Pancreas (tissue), 10 donors: ENCODE measurements at regions not wholly inside any gene's neighbourhood (a gene's known extent, or its start where the extent isn't known, plus 50 kb on each side); places are given as distances from the start of the nearest gene placed in this dataset.

ENCODE experiments used
- ATAC-seq, 4 donors: fragments of 200-7000 bp; cut with Tn5 transposase; one replicate each; pipeline versions ENCODE4 v1.8.0 to v1.9.1; 2020; ENCODE audit warnings: mild to moderate bottlenecking in 4 of 4, moderate library complexity in 4 of 4
- DNase-seq, 6 donors: peaks; one replicate each; pipeline ENCODE4 v3.0.0-alpha.2; 2020
- FAIRE-seq: peaks from 2 replicates; lab custom pipeline; 2012; peaks lifted over from hg19 to GRCh38; lab: Jason Lieb, UNC
- H3K27ac ChIP-seq, 4 donors: fragments of 200-600 bp; sonication (generic); 1 replicate in 3 of 4; 2 replicates in 1 of 4; pipeline versions ENCODE4 v1.5.0 to v1.8.0; 2020
- H3K27me3 ChIP-seq, 4 donors: fragments of 200-600 bp; one replicate each; pipeline ENCODE4 v1.8.0; 2021
- H3K36me3 ChIP-seq, 3 donors: fragments of 200-600 bp; sonication (generic) in 1 of 3; one replicate each; pipeline versions ENCODE4 v1.5.0 to v1.8.0; 2020 to 2021
- H3K4me1 ChIP-seq, 3 donors: fragments of 200-600 bp; one replicate each; pipeline ENCODE4 v1.8.0; 2021
- H3K4me3 ChIP-seq, 4 donors: fragments of 200-600 bp; sonication (generic) in 2 of 4; one replicate each; pipeline versions ENCODE4 v1.5.0 to v1.8.0; 2020 to 2021
- H3K9me3 ChIP-seq, 4 donors: fragments of 200-600 bp; one replicate each; pipeline ENCODE4 v1.8.0; 2021
- WGBS, 2 donors: extraction: QIAGEN DNeasy Blood & Tissue Kit; methylation state at CpG; one replicate each; pipeline ENCODE4 v1.1.7; 2013; 5-methylcytosine and 5-hydroxymethylcytosine counted together
- intact Hi-C, 3 donors: fragments of 100-400 bp; cut with DNase I; formaldehyde crosslinking; loops; one replicate each; pipeline versions ENCODE4 v1.11.1 to v1.14.2; 2022
- TF ChIP-seq, protein P1 (sequence below), 4 donors: fragments of 200-600 bp; sonication (generic) in 3 of 4; IDR thresholded peaks; one replicate each; pipeline versions ENCODE4 v1.5.0 to v1.8.0; 2021; ENCODE audit warnings: antibody characterized with exemption in 4 of 4
- donor health status: healthy with polysubstance abuse.
- donor health status: DM: no; HTN: no; CAD: no; lungs with moderate emphysema.
- donor health status: DM: no; HTN: no; CAD: no.
- donor health status: control.
- donor health status: control.
- donor health status: Bipolar disorder and iron deficiency.
- donor health status: DM: yes; HTN: yes; CAD: no.
- donor health status: DM: no; HTN: no; CAD: no.
- donor health status: DM: no; HTN: no; CAD: no.
- donor health status: DM: yes; HTN: yes; CAD: no.

DNA sequence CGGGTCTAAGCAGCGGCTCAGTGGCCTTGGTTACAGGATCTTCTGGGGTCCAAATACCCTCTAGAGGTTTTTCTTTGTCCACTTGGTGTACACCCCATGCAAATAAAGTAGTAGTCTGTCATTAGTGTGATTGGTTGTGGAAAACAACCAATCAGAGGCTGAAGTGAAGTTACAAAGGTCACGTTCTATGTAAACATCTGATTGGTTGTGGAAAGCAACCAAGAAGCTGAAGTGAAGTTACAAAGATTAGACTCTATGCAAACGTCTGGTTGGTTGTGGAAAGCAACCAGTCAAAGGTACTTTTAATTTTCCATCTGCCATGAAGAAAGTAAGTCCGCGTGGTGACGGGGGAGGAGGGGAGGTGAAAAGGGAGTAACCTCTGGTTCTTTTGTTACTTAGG lies 790.9 kb downstream of the UQCRFS1 start:
- Histone ChIP-seq H3K4me3 (no peak overlapping the region), H3K27ac (no peak overlapping the region), H3K36me3 (no peaks in the 10 kb centered on the region), H3K4me1 (no peaks in the 10 kb centered on the region), H3K9me3 (no peaks in the 10 kb centered on the region), H3K27me3 (peaks cover 0 to 6% (median 0%) of the 10 kb centered on the region in 4 donors)
- FAIRE-seq (no peak), ATAC-seq (peak in 1 of 4 donors; percentile 30), DNase-seq (no peak)
- intact Hi-C loops, result no loop called here
- WGBS, 2 donors, result 51 to 53% methylated on average over 7 of the region's 7 CpGs
- TF ChIP-seq, protein P1, sequence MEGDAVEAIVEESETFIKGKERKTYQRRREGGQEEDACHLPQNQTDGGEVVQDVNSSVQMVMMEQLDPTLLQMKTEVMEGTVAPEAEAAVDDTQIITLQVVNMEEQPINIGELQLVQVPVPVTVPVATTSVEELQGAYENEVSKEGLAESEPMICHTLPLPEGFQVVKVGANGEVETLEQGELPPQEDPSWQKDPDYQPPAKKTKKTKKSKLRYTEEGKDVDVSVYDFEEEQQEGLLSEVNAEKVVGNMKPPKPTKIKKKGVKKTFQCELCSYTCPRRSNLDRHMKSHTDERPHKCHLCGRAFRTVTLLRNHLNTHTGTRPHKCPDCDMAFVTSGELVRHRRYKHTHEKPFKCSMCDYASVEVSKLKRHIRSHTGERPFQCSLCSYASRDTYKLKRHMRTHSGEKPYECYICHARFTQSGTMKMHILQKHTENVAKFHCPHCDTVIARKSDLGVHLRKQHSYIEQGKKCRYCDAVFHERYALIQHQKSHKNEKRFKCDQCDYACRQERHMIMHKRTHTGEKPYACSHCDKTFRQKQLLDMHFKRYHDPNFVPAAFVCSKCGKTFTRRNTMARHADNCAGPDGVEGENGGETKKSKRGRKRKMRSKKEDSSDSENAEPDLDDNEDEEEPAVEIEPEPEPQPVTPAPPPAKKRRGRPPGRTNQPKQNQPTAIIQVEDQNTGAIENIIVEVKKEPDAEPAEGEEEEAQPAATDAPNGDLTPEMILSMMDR (IDR thresholded peaks at IDR 0.05), result no peak

DNA sequence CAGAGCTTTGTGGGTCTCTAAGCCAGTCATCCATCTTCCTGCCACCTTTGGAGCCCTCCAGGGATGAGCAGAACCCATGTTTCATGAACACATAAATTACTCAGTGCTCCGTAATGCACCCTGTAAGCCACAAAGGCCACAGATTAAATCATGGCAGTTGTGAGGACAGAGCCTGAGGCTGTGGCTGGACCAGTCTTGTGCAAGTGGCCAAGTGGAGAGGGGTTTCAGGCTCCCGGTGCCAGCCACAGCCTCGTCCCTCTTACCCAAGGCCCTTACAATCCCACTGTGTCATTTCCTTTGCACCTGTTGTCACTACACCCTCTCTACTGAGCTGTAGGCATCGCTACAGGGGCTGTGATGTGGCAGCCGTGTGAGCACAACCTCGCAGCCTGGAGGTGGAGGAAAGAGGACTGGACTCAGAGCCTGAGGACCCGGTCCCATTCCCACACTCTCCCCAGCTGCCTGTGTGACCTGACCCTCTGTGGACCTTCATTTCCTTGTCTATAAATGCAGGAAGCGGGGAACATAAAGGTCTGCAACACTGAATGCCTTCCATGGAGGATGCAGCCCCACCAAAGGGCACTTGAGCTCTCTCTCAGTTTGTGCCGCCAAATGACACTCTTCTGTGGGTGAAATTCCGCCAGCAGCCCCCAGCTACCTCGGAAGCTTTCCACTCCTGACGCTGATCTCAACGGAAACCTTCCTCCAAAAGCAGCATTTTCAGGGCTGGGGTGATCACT lies 792.0 kb downstream of the UQCRFS1 start:
- WGBS, 2 donors, result 76 to 78% methylated on average over 13 of the region's 13 CpGs
- FAIRE-seq, result no peak
- TF ChIP-seq, protein P1 (IDR thresholded peaks at IDR 0.05), result no peak
- Histone ChIP-seq H3K9me3 (no peaks in the 10 kb centered on the region), H3K4me3 (no peak overlapping the region), H3K4me1 (no peaks in the 10 kb centered on the region), H3K27ac (no peak overlapping the region), H3K27me3 (peaks cover 0 to 6% (median 0%) of the 10 kb centered on the region in 4 donors), H3K36me3 (no peaks in the 10 kb centered on the region)
- intact Hi-C loops, result no loop called here
- ATAC-seq, result no peak
- no peak for DNase-seq

- TF ChIP-seq, protein P1 (IDR thresholded peaks at IDR 0.05), result no peak
- H3K27ac ChIP-seq, result no peak overlapping the region
- intact Hi-C loops, result no loop called here
- H3K36me3 ChIP-seq, result no peaks in the 10 kb centered on the region
- no peaks in the 10 kb centered on the region for H3K27me3 ChIP-seq
- H3K4me1 ChIP-seq, result no peaks in the 10 kb centered on the region
- ATAC-seq (no peak), DNase-seq (no peak), FAIRE-seq (no peak)
- WGBS, 2 donors, result 83 to 93% methylated on average over 2 of the region's 2 CpGs
- H3K4me3 ChIP-seq, result no peak overlapping the region
- no peaks in the 10 kb centered on the region for H3K9me3 ChIP-seq
Measured at GRCh38 chr19:28419312-28419711, 793.6 kb downstream of the UQCRFS1 start.

- WGBS, 2 donors, result 66 to 72% methylated on average over 5 of the region's 5 CpGs
- no peak for FAIRE-seq
- Histone ChIP-seq H3K4me1 (no peaks in the 10 kb centered on the region), H3K27me3 (no peaks in the 10 kb centered on the region), H3K36me3 (no peaks in the 10 kb centered on the region), H3K9me3 (no peaks in the 10 kb centered on the region), H3K27ac (no peak overlapping the region), H3K4me3 (no peak overlapping the region)
- TF ChIP-seq, protein P1 (IDR thresholded peaks at IDR 0.05), result no peak
- DNase-seq, result no peak
- ATAC-seq, result no peak
- intact Hi-C loops, result no loop called here
Measured at GRCh38 chr19:28417361-28417760, 795.6 kb downstream of the UQCRFS1 start.

GRCh38 chr19:28416245-28416644 lies 796.7 kb downstream of the UQCRFS1 start:
- 74 to 92% methylated on average over 1 of the region's 1 CpG for WGBS, 2 donors
- intact Hi-C loops, result no loop called here
- Histone ChIP-seq H3K9me3 (no peaks in the 10 kb centered on the region), H3K27ac (no peak overlapping the region), H3K4me1 (no peaks in the 10 kb centered on the region), H3K27me3 (no peaks in the 10 kb centered on the region), H3K4me3 (no peak overlapping the region), H3K36me3 (no peaks in the 10 kb centered on the region)
- TF ChIP-seq, protein P1 (IDR thresholded peaks at IDR 0.05), result no peak
- ATAC-seq (no peak), FAIRE-seq (no peak), DNase-seq (no peak)
